Bronchial epithelial cell (primary cell): ENCODE measurements at regions not wholly inside any gene's neighbourhood (a gene's known extent, or its start where the extent isn't known, plus 50 kb on each side); places are given as distances from the start of the nearest gene placed in this dataset.

Experiments used
- DNase-seq: peaks from one replicate; pipeline ENCODE4 v3.0.0-alpha.2; 2010; ENCODE audit warnings: low read depth
- FAIRE-seq: peaks from 2 replicates; lab custom pipeline; 2011; peaks lifted over from hg19 to GRCh38; lab: Jason Lieb, UNC
- H3K27me3 ChIP-seq: 2 replicates; pipeline ENCODE4 v1.5.1; 2011; ENCODE audit warnings: low read length; ENCODE audit not compliant: control insufficient read depth, insufficient read depth
- H3K36me3 ChIP-seq: 2 replicates; pipeline ENCODE4 v1.5.1; 2011; ENCODE audit warnings: low read length; ENCODE audit not compliant: control insufficient read depth, insufficient read depth
- H3K4me3 ChIP-seq: 2 replicates; pipeline ENCODE4 v1.5.1; 2011; ENCODE audit warnings: mild to moderate bottlenecking, low read depth, low read length, control low read depth
- TF ChIP-seq, protein P1 (sequence below): IDR thresholded peaks from 2 replicates; pipeline ENCODE4 v1.5.1; 2011; ENCODE audit warnings: mild to moderate bottlenecking, moderate library complexity, low read length, control low read depth, inconsistent platforms; ENCODE audit not compliant: insufficient read depth, severe bottlenecking

DNA sequence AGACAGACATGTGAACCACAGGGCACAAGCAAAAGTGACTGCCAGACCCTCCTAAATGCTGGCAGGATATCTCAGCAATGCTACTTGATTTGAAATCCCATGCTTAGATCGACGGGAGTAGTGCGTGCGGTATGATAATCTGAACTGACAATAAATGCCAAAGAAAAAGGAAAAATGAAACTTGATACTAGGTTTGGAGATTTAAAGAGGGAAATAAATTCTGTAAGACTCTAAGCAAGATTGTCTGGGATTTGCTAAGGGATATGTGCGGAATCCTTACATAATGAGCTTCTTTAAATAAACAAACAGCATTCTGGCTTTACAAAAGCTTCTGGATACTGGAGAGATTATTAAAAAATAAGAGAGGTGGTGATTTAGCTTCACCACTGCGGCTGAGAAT is 203.6 kb downstream of the CAAP1 start:
- Histone ChIP-seq H3K36me3 (no peaks in the 10 kb centered on the region), H3K27me3 (no peaks in the 10 kb centered on the region), H3K4me3 (no peak overlapping the region)
- no peak for FAIRE-seq
- TF ChIP-seq, protein P1, sequence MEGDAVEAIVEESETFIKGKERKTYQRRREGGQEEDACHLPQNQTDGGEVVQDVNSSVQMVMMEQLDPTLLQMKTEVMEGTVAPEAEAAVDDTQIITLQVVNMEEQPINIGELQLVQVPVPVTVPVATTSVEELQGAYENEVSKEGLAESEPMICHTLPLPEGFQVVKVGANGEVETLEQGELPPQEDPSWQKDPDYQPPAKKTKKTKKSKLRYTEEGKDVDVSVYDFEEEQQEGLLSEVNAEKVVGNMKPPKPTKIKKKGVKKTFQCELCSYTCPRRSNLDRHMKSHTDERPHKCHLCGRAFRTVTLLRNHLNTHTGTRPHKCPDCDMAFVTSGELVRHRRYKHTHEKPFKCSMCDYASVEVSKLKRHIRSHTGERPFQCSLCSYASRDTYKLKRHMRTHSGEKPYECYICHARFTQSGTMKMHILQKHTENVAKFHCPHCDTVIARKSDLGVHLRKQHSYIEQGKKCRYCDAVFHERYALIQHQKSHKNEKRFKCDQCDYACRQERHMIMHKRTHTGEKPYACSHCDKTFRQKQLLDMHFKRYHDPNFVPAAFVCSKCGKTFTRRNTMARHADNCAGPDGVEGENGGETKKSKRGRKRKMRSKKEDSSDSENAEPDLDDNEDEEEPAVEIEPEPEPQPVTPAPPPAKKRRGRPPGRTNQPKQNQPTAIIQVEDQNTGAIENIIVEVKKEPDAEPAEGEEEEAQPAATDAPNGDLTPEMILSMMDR, result no peak
- no peak for DNase-seq

DNA sequence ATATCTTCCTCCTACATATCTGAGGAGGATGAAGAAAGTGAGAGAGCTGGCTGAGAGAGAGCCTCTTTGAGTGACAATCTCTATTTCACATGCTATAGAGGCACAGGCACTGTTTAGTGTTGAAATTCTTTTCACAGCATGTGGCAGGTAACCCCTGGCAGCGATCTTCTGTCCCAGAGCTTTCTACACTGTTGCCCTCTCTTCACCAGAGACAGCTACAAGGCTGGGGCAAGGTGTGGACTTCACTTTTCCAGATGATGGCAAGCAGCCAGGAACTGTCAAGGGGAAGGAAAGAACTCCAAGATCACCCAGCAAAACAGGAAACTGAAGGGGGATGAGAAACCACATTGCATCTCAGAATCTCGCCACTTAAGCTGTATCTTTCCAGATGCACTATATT is 205.2 kb downstream of the CAAP1 start:
- DNase-seq, result no peak
- Histone ChIP-seq H3K4me3 (no peak overlapping the region), H3K36me3 (no peaks in the 10 kb centered on the region), H3K27me3 (no peaks in the 10 kb centered on the region)
- FAIRE-seq, result no peak
- TF ChIP-seq, protein P1, result no peak

DNA sequence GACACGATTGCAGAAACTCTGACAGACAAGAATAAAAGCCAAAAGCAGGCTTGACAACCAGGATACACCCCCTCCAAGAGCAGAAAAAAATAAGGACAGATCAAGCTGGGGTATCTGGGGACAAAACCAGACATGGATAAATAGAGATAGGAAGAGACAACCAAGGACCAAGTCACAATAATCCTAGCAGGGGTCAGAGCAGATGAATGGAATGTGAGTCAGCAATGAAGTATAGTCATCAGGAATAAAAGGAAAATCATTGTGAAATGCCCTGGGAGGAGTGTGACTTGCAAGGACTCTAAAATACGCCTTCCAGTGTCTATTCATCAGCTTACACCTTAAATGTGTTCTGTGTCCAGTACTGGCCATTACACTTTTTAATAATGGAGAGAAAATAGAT is 206.8 kb downstream of the CAAP1 start:
- Histone ChIP-seq H3K4me3 (no peak overlapping the region), H3K36me3 (no peaks in the 10 kb centered on the region), H3K27me3 (no peaks in the 10 kb centered on the region)
- TF ChIP-seq, protein P1, result no peak
- DNase-seq (peak; percentile 44), FAIRE-seq (no peak)

DNA sequence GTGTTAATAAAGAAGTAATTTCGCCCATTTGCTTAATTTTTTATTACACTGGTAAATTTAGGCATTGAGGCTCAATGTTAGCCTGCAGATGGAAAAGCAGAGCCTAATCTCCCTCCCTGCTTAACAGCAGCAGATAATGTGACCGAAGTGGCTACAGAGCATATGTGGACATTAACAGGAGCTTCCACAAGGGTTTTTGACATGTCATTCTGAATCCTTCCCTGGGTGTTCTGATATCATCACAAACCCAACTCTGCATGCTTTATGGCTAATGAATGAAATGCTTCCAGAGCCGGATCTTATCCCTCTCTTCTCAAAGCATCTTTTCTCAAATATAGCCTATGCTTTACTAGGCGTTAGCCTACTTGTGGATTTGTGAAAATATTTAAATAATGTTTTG is 208.6 kb downstream of the CAAP1 start:
- DNase-seq (no peak), FAIRE-seq (no peak)
- TF ChIP-seq, protein P1, result no peak
- H3K4me3 ChIP-seq, result no peak overlapping the region
- H3K27me3 ChIP-seq, result no peaks in the 10 kb centered on the region
- no peaks in the 10 kb centered on the region for H3K36me3 ChIP-seq

DNA sequence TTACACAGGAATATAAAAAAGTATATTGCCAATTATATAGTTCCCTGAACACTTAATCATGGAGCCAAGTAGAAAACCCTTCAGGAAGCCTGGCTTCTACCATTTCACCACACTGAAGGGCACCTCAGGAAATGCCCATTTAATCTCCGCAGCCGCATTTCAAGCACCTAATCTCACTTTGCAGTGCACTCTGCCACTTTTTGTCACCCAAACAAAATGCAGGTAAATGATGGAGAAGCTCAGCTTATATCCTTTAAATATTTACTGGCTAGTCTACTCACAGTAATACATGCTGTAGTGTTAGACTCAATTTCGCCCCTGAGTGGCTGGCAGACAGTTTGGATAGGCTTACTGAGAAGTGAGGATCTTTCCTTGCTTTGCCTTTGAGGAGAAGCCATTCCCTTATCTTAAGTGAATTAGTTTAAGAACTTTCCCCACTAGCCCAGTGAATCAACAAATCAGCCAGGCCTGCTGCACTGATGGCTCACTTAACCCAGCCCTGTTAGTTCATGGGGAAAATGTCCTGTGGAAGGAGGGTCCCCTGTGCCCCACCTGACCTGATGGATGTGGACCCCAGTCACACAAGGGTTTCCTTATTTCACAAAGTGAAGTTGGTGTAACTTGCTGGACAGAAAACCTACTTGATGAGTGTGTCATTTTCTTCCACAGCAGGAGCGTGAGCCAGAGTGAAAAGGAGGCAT is 209.7 kb downstream of the CAAP1 start:
- peak; percentile 91 for FAIRE-seq
- Histone ChIP-seq H3K27me3 (no peaks in the 10 kb centered on the region), H3K4me3 (no peak overlapping the region), H3K36me3 (no peaks in the 10 kb centered on the region)
- TF ChIP-seq, protein P1, result no peak
- DNase-seq, result no peak

DNA sequence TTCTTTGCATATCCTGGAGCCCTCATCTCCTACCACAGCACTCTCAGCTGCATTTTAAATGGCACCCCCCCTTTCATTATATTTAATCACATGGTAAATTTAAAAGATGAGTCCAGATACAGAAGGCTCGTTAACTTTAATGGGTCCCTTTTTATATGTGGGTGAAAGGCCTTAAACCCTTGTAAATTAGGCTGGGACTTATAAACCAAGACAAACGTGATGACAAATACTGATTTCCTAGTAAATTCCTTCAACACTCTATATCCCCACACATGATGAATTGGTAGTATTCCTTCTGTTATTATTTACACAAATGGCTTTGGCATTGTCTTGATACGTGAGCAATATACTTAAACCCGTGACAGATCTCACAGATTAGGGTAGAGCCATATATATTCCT is 210.6 kb downstream of the CAAP1 start:
- no peaks in the 10 kb centered on the region for H3K27me3 ChIP-seq
- H3K36me3 ChIP-seq, result no peaks in the 10 kb centered on the region
- TF ChIP-seq, protein P1, result no peak
- DNase-seq (no peak), FAIRE-seq (no peak)
- no peak overlapping the region for H3K4me3 ChIP-seq
